WTC11 (cell line): ENCODE measurements at regions not wholly inside any gene's neighbourhood (a gene's known extent, or its start where the extent isn't known, plus 50 kb on each side); places are given as distances from the start of the nearest gene placed in this dataset.

Experiments
- ATAC-seq: fragments of 200-7000 bp; cut with Tn5 transposase; 2 replicates; pipeline ENCODE4 v1.10.0; 2021; ENCODE audit warnings: mild to moderate bottlenecking, moderate library complexity
- CTCF ChIA-PET: fragments of 300-600 bp; sonication (Branson Sonifier 250); formaldehyde crosslinking; loops from one replicate; lab custom pipeline; 2021; ENCODE audit warnings: antibody characterized with exemption; lab: Charles Lee
- POLR2A ChIA-PET: fragments of 350-600 bp; sonication (Branson Sonifier 250); formaldehyde crosslinking; loops from one replicate; lab custom pipeline; 2021; ENCODE audit warnings: antibody characterized with exemption; lab: Charles Lee
- DNase-seq: peaks from one replicate; pipeline ENCODE4 v3.0.0; 2021; ENCODE audit warnings: low spot score
- H3K27ac Mint-ChIP-seq: 2 replicates; pipeline ENCODE4 v1.8.0; 2021; ENCODE audit warnings: mixed read lengths
- H3K27me3 Mint-ChIP-seq: 2 replicates; pipeline ENCODE4 v1.8.0; 2021; ENCODE audit warnings: low read depth, mild to moderate bottlenecking, moderate library complexity, mixed read lengths
- H3K36me3 Mint-ChIP-seq: 2 replicates; pipeline ENCODE4 v1.8.0; 2021; ENCODE audit warnings: mixed read lengths
- H3K4me1 Mint-ChIP-seq: 2 replicates; pipeline ENCODE4 v1.8.0; 2022; ENCODE audit warnings: mixed read lengths
- H3K4me3 Mint-ChIP-seq: 2 replicates; pipeline ENCODE4 v1.8.0; 2021; ENCODE audit warnings: mild to moderate bottlenecking, moderate library complexity, mixed read lengths
- H3K9me3 Mint-ChIP-seq: 2 replicates; pipeline ENCODE4 v1.8.0; 2021; ENCODE audit warnings: mixed read lengths
- AFF4 ChIP-seq: sonication (generic); formaldehyde crosslinking; IDR thresholded peaks from 2 replicates; pipeline ENCODE4 v1.8.1; 2023; ENCODE audit warnings: mild to moderate bottlenecking, missing genetic modification reagents, borderline replicate concordance
- E2F5 ChIP-seq: sonication (generic); formaldehyde crosslinking; IDR thresholded peaks from 2 replicates; pipeline ENCODE4 v1.8.1; 2022; ENCODE audit warnings: mild to moderate bottlenecking, moderate library complexity, missing genetic modification reagents
- FOXK1 ChIP-seq: sonication (generic); formaldehyde crosslinking; IDR thresholded peaks from 2 replicates; pipeline ENCODE4 v1.8.0; 2022; ENCODE audit warnings: mild to moderate bottlenecking, moderate library complexity, missing genetic modification reagents
- IRF2 ChIP-seq: sonication (generic); formaldehyde crosslinking; IDR thresholded peaks from 2 replicates; pipeline ENCODE4 v1.8.0; 2022; ENCODE audit warnings: low read depth, missing genetic modification reagents, borderline replicate concordance
- NFYB ChIP-seq: sonication (generic); formaldehyde crosslinking; conservative IDR thresholded peaks from 2 replicates; pipeline ENCODE4 v1.8.0; 2022; ENCODE audit warnings: low read depth, missing genetic modification reagents
- PREB ChIP-seq: sonication (generic); formaldehyde crosslinking; IDR thresholded peaks from 2 replicates; pipeline ENCODE4 v1.8.1; 2022; ENCODE audit warnings: mild to moderate bottlenecking, missing genetic modification reagents, moderate library complexity, borderline replicate concordance
- RELA ChIP-seq: sonication (generic); formaldehyde crosslinking; IDR thresholded peaks from 2 replicates; pipeline ENCODE4 v1.8.1; 2022; ENCODE audit warnings: missing genetic modification reagents, mild to moderate bottlenecking, borderline replicate concordance
- SMAD3 ChIP-seq: sonication (generic); formaldehyde crosslinking; IDR thresholded peaks from 2 replicates; pipeline ENCODE4 v1.8.0; 2022; ENCODE audit warnings: missing genetic modification reagents, mild to moderate bottlenecking, borderline replicate concordance
- TCF7 ChIP-seq: sonication (generic); formaldehyde crosslinking; IDR thresholded peaks from 2 replicates; pipeline ENCODE4 v1.8.0; 2022; ENCODE audit warnings: mild to moderate bottlenecking, low read depth, missing genetic modification reagents, moderate library complexity
- ZBTB43 ChIP-seq: sonication (generic); formaldehyde crosslinking; IDR thresholded peaks from 2 replicates; pipeline ENCODE4 v1.8.1; 2023; ENCODE audit warnings: mild to moderate bottlenecking, missing genetic modification reagents
- ZNF121 ChIP-seq: sonication (generic); formaldehyde crosslinking; IDR thresholded peaks from 2 replicates; pipeline ENCODE4 v1.8.0; 2023; ENCODE audit warnings: missing genetic modification reagents
- ZNF232 ChIP-seq: sonication (generic); formaldehyde crosslinking; IDR thresholded peaks from 2 replicates; pipeline ENCODE4 v1.8.0; 2022; ENCODE audit warnings: mild to moderate bottlenecking, missing genetic modification reagents
- ZNF416 ChIP-seq: fragments of 250-450 bp; sonication (Bioruptor Pico); IDR thresholded peaks from 2 replicates; pipeline ENCODE4 v1.9.0; 2021; ENCODE audit warnings: mild to moderate bottlenecking, inconsistent platforms
- ZNF423 ChIP-seq: fragments of 250-450 bp; sonication (Bioruptor Pico); IDR thresholded peaks from 2 replicates; pipeline ENCODE4 v2.1.2; 2022; ENCODE audit warnings: mild to moderate bottlenecking, moderate library complexity
- ZNF425 ChIP-seq: fragments of 250-450 bp; sonication (Bioruptor Pico); conservative IDR thresholded peaks from 2 replicates; pipeline ENCODE4 v1.9.0; 2021; ENCODE audit warnings: mild to moderate bottlenecking
- ZSCAN18 ChIP-seq: fragments of 250-450 bp; sonication (Bioruptor Pico); IDR thresholded peaks from 2 replicates; pipeline ENCODE4 v2.1.2; 2022; ENCODE audit warnings: mild to moderate bottlenecking, moderate library complexity

GRCh38 chr4:1583859-1584258 is 100.3 kb downstream of the FAM53A start:
- H3K9me3 Mint-ChIP-seq, result peaks cover 22% of the 10 kb centered on the region

GRCh38 chr4:1583051-1583785 is 100.9 kb downstream of the FAM53A start:
- peaks cover 5% of the 10 kb centered on the region for H3K4me1 Mint-ChIP-seq
- TF ChIP-seq RELA (CRISPR knock-in tag), result no peak
- no peak for TF ChIP-seq FOXK1 (CRISPR knock-in tag)
- TF ChIP-seq TCF7 (CRISPR knock-in tag), result no peak
- TF ChIP-seq ZNF423 (CRISPR knock-in tag), result no peak
- no peak for TF ChIP-seq IRF2 (CRISPR knock-in tag)
- TF ChIP-seq E2F5 (CRISPR knock-in tag), result no peak
- no peak for TF ChIP-seq SMAD3 (CRISPR knock-in tag)
- no peak for TF ChIP-seq AFF4 (CRISPR knock-in tag)
- TF ChIP-seq ZNF232 (CRISPR knock-in tag), result no peak
- no peak for TF ChIP-seq ZNF416 (CRISPR knock-in tag)
- no peak for TF ChIP-seq ZNF121 (CRISPR knock-in tag)
- TF ChIP-seq PREB, result no peak
- POLR2A ChIA-PET, result no interaction called here

More at GRCh38 chr4:1583859-1584258, 100.3 kb downstream of the FAM53A start:
- CTCF ChIA-PET, result no interaction called here
- peaks cover 9% of the 10 kb centered on the region; the same call in 1 of the 2 replicates for H3K27me3 Mint-ChIP-seq
- peaks cover 4% of the 10 kb centered on the region for H3K4me1 Mint-ChIP-seq
- POLR2A ChIA-PET, result no interaction called here
- no peaks in the 10 kb centered on the region for H3K36me3 Mint-ChIP-seq
- no peak overlapping the region for H3K27ac Mint-ChIP-seq
- H3K4me3 Mint-ChIP-seq, result no peak overlapping the region
- no peak for ATAC-seq
- no peak for DNase-seq
- TF ChIP-seq ZSCAN18 (CRISPR knock-in tag) (no peak), ZNF425 (CRISPR knock-in tag) (no peak), SMAD3 (CRISPR knock-in tag) (no peak), ZNF121 (CRISPR knock-in tag) (no peak), ZBTB43 (no peak), NFYB (CRISPR knock-in tag) (no peak)

More at GRCh38 chr4:1583051-1583785, 100.9 kb downstream of the FAM53A start:
- CTCF ChIA-PET, result no interaction called here
- Mint-ChIP-seq H3K27ac (no peak overlapping the region), H3K36me3 (no peaks in the 10 kb centered on the region), H3K9me3 (peaks cover 19% of the 10 kb centered on the region), H3K27me3 (peaks cover 9% of the 10 kb centered on the region; the same call in 1 of the 2 replicates), H3K4me3 (no peak overlapping the region)
- peak; percentile 10 for DNase-seq
- ATAC-seq, result no peak
